ENCODE measurements at regions not wholly inside any gene's neighbourhood (a gene's known extent, or its start where the extent isn't known, plus 50 kb on each side); places are given as distances from the start of the nearest gene placed in this dataset.

DNA sequence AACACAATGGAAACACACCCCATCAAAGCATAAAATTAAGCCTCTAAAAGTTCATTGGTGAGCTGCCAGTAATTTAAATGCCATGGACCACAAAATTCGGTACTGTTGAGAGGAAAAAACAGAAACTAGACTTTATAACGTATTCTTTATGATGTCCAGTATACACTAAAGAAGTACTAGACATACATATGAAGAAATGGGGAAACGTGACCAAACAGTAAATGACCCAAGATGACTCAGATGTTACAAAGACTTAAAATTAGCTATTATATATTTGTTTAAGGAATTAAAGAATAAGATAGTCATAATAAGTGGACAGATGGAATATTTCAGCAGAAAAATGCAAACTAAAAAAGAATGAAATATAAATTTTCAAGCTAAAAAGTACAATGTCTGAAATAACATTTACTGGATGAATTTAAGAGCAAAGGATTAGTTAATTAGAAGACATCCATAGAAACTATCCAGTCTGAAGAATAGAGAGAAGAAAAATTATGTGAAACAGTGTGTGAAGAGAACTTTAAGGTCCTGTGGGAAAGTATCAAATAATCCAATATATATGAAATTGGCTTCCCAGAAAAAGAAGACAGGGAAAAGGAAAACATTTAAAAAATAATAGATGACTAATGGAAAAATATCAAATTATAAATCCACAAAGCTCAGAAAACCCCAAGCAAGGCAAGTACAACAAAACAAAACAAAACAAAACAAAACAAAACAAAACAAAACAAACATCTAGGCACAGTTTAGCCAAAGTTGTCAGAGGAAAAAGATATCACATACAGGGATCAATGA, 69.4 kb downstream of the SAMD9 start:
- no peak overlapping the region for H3K9ac ChIP-seq
- H3K27me3 ChIP-seq: no peaks in the 10 kb centered on the region
- no peak overlapping the region for H3K4me3 ChIP-seq
- no peak for TF ChIP-seq Cebpa-rat (IDR thresholded peaks at IDR 0.05)
- no peak overlapping the region for H3K27ac ChIP-seq
- H3K9me3 ChIP-seq (replicated peaks in 1 of 11): no peaks in the 10 kb centered on the region
- no peaks in the 10 kb centered on the region for H4K20me1 ChIP-seq
- no peaks in the 10 kb centered on the region for H3K36me3 ChIP-seq
- H3K4me1 ChIP-seq: peaks cover 0 to 11% (median 3%) of the 10 kb centered on the region in 10 experiments; a peak in 16 of 20 replicates
- H3K4me2 ChIP-seq: no peak overlapping the region

- Histone ChIP-seq H3K36me3 (no peaks in the 10 kb centered on the region), H3K27ac (no peak overlapping the region), H3K4me2 (no peak overlapping the region), H3K4me3 (no peak overlapping the region), H4K20me1 (no peaks in the 10 kb centered on the region), H3K27me3 (no peaks in the 10 kb centered on the region), H3K9me3 (replicated peaks in 1 of 11) (no peaks in the 10 kb centered on the region), H3K4me1 (0 out of 20 replicates have a peak, but pooled peaks cover 0 to 7% (median 0%) of the 10 kb centered on the region in 10 experiments), H3K9ac (no peak overlapping the region)
- no peak for TF ChIP-seq Cebpa-rat (IDR thresholded peaks at IDR 0.05)
Observed at GRCh38 chr7:93047514-93048099, 70.2 kb downstream of the SAMD9 start.

DNA sequence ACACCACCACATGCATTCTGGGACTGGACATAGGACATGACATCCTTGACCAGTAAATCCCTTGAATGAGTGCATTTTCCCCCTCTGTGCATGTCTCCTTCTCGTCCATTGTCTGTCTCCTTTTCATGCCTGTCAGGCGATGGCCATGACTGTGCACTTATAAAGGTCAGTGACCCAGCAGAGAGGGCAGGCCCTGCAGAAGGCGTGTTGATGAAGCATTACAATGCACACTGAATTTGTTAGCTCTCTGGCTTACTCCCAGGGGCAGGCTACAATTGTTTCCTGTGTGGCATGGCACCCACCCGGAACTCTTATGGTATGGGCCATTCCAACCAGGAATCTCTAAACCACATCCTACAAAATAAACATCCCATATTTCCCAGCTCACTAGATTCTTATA, 71.1 kb downstream of the SAMD9 start:
- no peak for TF ChIP-seq Cebpa-rat (IDR thresholded peaks at IDR 0.05)
- no peak overlapping the region for H3K4me3 ChIP-seq
- no peaks in the 10 kb centered on the region for H3K9me3 ChIP-seq (replicated peaks in 1 of 11)
- no peaks in the 10 kb centered on the region for H3K36me3 ChIP-seq
- no peaks in the 10 kb centered on the region for H3K27me3 ChIP-seq
- H4K20me1 ChIP-seq: no peaks in the 10 kb centered on the region
- H3K4me2 ChIP-seq: no peak overlapping the region
- H3K9ac ChIP-seq: no peak overlapping the region
- no peak overlapping the region for H3K27ac ChIP-seq
- 0 out of 20 replicates have a peak, but pooled peaks cover 0 to 7% (median 0%) of the 10 kb centered on the region in 10 experiments for H3K4me1 ChIP-seq

DNA sequence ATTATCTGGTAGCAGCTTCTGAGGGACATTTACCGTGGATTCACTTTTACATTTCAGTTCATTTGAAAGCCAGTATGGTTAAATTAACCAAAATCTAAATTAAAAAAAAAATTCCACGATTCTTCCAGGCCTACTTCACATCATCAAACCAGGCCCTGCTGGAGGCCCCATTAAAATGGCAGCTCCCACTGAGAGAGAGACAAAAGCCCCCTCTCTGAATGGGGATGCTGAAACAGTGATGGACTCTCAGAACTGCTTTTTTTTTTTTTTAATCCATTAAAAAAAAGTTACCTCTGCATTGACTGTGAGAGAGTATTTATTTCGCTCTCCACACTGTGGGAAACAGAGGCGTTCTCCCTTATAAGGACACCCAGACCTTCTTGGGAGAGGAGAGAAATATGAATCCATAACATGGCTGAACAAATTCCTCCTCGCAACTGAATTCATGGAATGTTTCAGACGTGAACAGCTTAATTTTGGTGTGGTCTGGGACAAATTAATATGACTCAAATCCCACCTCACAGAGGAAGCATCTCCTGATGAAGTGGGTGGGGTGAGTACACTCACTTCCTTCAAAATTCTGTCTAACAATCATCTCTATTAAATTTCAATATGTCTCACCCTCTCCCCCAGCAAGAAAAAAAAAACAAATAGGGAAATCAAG, 73.5 kb downstream of the SAMD9 start:
- Histone ChIP-seq H3K9me3 (replicated peaks in 1 of 11) (no peaks in the 10 kb centered on the region), H3K4me1 (peaks cover 0 to 17% (median 6%) of the 10 kb centered on the region in 10 experiments; a peak in 6 of 20 replicates), H3K36me3 (no peaks in the 10 kb centered on the region), H3K27ac (no peak overlapping the region), H3K4me2 (peak overlapping the region in 2 of 11 experiments; percentile 13 to 16; a peak in 2 of 22 replicates), H3K27me3 (no peaks in the 10 kb centered on the region), H3K9ac (no peak overlapping the region), H4K20me1 (no peaks in the 10 kb centered on the region), H3K4me3 (no peak overlapping the region)
- TF ChIP-seq Cebpa-rat (IDR thresholded peaks at IDR 0.05): no peak

- TF ChIP-seq Cebpa-rat (IDR thresholded peaks at IDR 0.05): no peak
- Histone ChIP-seq H3K4me1 (peaks cover 0 to 17% (median 6%) of the 10 kb centered on the region in 10 experiments; a peak in 6 of 20 replicates), H3K9me3 (replicated peaks in 1 of 11) (no peaks in the 10 kb centered on the region), H4K20me1 (no peaks in the 10 kb centered on the region), H3K4me2 (no peak overlapping the region), H3K36me3 (no peaks in the 10 kb centered on the region), H3K27ac (no peak overlapping the region), H3K9ac (no peak overlapping the region), H3K27me3 (no peaks in the 10 kb centered on the region), H3K4me3 (no peak overlapping the region)
Observed at GRCh38 chr7:93043385-93043985, 74.3 kb downstream of the SAMD9 start.

DNA sequence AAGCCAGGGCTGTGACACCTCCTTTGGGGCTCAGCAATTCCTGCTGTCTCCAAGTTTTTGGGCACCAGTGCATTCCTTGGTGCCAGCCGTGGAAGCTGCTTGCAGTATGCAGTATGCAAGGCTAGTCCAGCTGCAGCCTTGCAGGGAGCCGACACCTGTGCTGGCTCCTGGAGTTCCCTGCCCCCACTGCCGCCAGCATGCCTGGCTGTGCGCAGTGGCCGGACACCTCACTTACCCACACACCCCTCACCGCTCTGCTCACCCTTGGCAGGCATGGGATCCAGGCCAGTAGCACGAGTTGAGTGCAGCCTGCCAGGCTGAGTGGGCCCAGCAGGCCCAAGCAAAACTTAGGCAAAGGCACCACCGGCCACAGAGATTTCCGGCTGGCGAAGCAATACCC, 77.4 kb downstream of the SAMD9 start:
- Histone ChIP-seq H3K4me1 (peaks cover 0 to 17% (median 6%) of the 10 kb centered on the region in 10 experiments; a peak in 6 of 20 replicates), H3K9ac (no peak overlapping the region), H3K4me3 (no peak overlapping the region), H3K27ac (no peak overlapping the region), H3K36me3 (no peaks in the 10 kb centered on the region), H3K4me2 (peak overlapping the region in 1 of 11 experiments; percentile 8; a peak in 1 of 22 replicates), H3K9me3 (replicated peaks in 1 of 11) (no peaks in the 10 kb centered on the region), H4K20me1 (no peaks in the 10 kb centered on the region), H3K27me3 (no peaks in the 10 kb centered on the region)
- TF ChIP-seq Cebpa-rat (IDR thresholded peaks at IDR 0.05): no peak

DNA sequence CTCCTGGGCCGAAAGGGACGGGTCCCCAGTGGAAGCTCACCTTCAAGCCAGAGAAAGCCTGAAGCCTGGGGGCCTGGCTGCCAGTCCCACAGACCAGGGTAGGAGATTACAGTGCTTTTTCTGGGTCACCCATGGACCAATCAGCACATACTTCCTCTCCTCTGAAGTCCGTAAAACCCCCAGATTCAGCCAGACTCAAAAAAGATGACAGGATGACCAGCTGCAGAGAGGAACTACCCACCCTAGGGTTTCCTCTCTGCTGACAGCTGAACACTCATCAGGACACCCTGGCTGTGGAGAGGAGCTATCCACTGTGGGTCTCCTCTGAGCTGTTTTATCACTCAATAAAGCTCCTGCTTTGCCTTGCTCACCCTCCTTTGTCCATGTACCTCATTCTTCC, 78.0 kb downstream of the SAMD9 start:
- Histone ChIP-seq H3K9ac (no peak overlapping the region), H3K27ac (no peak overlapping the region)
- no peak for TF ChIP-seq Cebpa-rat (IDR thresholded peaks at IDR 0.05)

GRCh38 chr7:93039282-93039681, 78.5 kb downstream of the SAMD9 start:
- Histone ChIP-seq H3K4me1 (peaks cover 0 to 10% (median 6%) of the 10 kb centered on the region in 10 experiments; a peak in 6 of 20 replicates), H3K4me2 (peak overlapping the region in 1 of 11 experiments; percentile 18; a peak in 1 of 22 replicates), H3K9me3 (replicated peaks in 1 of 11) (no peaks in the 10 kb centered on the region)

More for the DNA sequence above, 78.0 kb downstream of the SAMD9 start:
- H3K4me1 ChIP-seq: peaks cover 0 to 15% (median 6%) of the 10 kb centered on the region in 10 experiments; a peak in 6 of 20 replicates
- no peaks in the 10 kb centered on the region for H3K9me3 ChIP-seq (replicated peaks in 1 of 11)
- H3K4me3 ChIP-seq: no peak overlapping the region
- H3K4me2 ChIP-seq: peak overlapping the region in 2 of 11 experiments; percentile 8 to 18; a peak in 2 of 22 replicates
- no peaks in the 10 kb centered on the region for H3K27me3 ChIP-seq
- H3K36me3 ChIP-seq: no peaks in the 10 kb centered on the region
- no peaks in the 10 kb centered on the region for H4K20me1 ChIP-seq

GRCh38 chr7:93036807-93037206, 81.0 kb downstream of the SAMD9 start:
- Histone ChIP-seq H3K9me3 (replicated peaks in 1 of 11) (peaks cover 8 to 16% (median 13%) of the 10 kb centered on the region in 11 experiments), H4K20me1 (no peaks in the 10 kb centered on the region), H3K4me1 (peaks cover 0 to 10% (median 6%) of the 10 kb centered on the region in 10 experiments; a peak in 6 of 20 replicates), H3K27me3 (no peaks in the 10 kb centered on the region), H3K9ac (no peak overlapping the region), H3K36me3 (no peaks in the 10 kb centered on the region), H3K27ac (no peak overlapping the region), H3K4me2 (no peak overlapping the region), H3K4me3 (no peak overlapping the region)
- no peak for TF ChIP-seq Cebpa-rat (IDR thresholded peaks at IDR 0.05)

More at GRCh38 chr7:93039282-93039681, 78.5 kb downstream of the SAMD9 start:
- Histone ChIP-seq H3K27me3 (no peaks in the 10 kb centered on the region), H4K20me1 (no peaks in the 10 kb centered on the region), H3K4me3 (no peak overlapping the region), H3K36me3 (no peaks in the 10 kb centered on the region), H3K27ac (no peak overlapping the region), H3K9ac (no peak overlapping the region)
- no peak for TF ChIP-seq Cebpa-rat (IDR thresholded peaks at IDR 0.05)
